NCI-H82 (cell line): ENCODE measurements at regions not wholly inside any gene's neighbourhood (a gene's known extent, or its start where the extent isn't known, plus 50 kb on each side); places are given as distances from the start of the nearest gene placed in this dataset.

Source experiments
- DNase-seq: peaks from one replicate; lab custom pipeline; 2025; lab: John Stamatoyannopoulos, UW

DNA sequence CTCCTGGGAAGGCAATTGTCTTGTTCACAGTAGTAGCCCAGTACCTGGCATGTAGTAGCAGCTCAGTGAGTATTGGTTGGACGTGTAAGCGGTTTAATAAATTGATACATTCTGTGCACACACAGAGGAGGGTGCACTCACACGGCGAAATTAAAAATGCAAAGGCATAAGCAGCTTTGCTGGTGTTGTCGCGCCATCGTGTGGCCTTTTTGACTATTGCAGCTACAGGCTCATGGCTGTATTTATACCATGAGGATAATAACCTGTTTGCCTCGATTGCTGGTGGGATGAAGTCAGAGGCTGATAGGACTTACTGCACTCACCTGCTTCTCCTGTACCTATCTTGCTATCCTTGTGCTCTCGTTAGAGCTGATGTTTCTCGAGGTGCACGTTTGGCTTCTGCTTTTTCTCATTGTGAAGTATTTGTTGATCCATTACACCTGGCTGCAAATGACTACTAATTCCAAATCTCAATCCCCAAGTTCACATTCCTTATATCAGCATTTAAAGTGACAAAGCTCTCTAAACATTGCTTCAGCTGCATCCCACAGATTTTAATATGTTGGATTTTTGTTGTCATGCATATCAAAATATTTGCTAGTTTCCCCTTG, 61.5 kb downstream of the TBXT start:
- DNase-seq = peak; percentile 81

DNA sequence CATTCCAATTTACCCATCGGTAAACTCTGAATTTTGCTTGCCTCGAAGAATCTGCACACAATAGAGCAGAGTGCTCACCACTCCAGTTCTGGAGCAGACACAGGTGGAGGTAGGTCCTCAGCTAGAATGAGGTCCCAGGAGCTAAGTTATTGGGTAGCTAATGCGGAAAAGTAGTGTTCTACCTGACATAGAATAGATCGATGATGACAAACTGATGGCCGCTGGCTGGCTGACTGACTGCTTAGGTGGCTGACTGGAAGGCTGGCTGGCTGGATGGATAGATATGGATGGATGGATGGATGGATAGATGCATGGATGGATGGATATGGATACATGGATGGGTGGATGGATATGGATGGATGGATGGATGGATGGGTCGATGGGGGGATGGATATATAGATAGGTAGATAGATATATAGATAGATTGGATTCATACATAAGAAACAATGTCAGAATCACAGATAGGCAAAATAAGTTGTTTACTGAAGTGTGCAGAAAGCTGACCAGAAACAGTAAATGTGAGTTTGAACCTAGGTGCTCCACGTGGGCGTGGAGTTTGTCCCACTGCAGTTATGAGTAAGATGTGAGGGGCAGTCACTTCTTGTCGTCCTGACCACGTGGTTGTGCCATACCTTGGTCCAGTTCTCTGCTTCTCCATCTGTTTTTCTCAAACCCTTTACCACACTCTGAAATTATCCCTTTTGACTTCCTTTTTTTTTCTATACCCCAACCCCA, 62.1 kb downstream of the TBXT start:
- DNase-seq = no peak

DNA sequence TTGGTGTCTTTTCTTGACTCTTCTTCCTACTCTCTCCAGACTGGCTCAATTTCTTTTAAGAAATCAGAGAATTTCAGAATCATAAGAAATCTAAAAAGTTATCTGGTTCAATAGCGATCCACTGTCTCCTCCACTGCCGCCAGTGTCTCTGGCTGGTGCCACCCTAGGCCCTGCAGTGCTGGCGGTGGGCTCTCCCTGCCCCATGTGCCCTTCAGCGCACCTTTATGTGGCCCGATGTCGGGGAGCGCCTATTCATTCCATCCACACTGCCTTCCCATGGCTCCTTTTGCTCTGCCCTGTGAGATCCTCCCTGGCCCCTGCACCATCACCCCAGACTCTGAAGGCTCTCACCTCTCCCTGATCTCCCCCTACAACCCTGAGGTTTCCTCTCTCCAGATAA, 62.8 kb downstream of the TBXT start:
- DNase-seq = no peak

DNA sequence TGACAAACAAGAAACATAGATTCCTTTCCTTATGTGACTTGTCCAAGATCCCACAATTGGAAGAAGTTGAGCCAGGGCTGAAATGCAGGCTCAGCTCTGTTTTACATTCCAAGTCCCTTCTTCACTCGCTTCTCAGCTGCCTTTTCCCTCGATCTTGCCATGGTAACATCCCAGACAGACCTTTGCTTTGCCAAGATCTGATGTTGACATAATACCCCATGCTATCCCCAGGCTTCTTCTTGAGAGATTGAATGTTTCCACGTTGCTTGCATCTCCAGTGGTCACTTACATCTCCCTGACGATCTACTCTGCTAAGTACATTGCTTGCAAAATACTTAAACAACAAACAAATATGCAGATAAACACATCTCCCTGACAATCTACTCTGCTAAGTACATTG, 63.5 kb downstream of the TBXT start:
- no peak for DNase-seq

DNA sequence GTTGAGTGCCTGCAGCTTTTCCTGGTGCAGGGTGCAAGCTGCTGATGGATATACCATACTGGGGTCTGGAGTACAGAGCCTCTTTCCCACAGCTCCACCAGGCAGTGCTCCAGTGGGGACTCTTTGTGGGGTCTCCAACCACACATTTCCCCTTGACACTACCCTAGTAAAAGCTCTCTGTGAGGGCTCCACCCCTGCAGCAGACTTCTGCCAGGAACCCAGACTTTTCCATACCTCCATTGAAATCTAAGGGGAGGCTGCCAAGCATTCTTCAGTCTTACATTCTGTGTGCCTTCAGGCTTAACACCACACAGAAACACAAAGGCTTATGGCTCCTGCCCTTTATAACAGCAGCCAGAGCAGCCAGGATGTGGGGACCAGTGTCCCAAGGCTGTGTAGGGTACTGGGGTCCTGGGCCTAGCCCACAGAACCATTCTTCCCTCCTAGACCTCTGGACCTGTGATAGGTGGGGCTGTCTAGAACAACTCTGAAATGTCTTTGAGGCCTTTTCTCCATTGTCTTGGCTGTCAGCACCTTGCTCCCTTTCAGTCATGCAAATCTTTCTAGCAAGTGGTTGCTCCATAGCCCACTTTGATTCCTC, 65.7 kb downstream of the TBXT start:
- no peak for DNase-seq

DNA sequence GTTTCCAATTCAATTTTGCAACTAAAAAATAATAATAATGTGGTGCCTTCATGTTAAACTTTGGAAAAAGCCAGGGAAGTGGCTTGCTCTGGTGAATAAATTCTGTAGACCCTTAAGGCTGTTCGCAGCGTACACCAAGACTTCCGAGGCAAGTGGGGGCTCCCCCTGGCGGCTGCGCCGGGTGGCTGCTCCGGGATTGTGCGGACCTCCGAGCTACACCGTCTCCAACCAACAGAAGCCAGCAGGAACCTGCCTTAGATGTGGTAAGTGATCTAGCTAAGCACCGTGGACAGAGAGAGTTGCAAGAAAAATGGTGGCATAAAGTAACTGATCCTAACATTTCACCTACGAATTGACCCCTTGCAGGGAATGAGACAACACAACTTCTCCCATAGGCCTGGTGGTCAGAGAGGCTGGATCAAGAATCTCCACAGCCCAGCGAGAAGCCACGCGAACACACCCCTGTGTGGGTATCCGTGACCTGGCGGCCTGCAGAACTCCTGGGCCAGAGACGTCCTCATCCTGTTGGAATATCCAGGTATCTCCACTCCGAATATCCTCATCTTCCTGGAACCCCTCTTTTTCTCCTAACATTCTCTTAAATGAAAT, 69.6 kb downstream of the TBXT start:
- peak; percentile 45 for DNase-seq

DNA sequence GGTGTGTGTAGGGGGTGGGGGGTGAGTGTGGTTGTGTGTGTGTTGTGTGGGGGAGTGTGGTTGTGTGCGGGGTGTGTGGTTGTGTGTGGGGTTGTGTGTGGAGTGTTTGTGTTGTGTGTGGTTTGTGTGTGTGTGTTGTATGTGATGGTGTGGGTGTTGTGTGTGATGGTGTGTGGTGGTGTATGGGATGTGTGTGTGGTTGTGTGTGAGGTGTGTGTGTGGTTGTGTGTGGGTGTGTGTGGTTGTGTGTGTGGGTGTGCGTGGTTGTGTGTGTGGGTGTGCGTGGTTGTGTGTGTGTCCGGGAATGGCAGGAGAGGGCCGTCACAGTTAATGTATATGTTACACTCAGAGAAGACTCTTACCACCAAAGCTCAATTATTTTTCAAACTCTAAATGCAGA, 79.8 kb downstream of the TBXT start:
- no peak for DNase-seq

DNA sequence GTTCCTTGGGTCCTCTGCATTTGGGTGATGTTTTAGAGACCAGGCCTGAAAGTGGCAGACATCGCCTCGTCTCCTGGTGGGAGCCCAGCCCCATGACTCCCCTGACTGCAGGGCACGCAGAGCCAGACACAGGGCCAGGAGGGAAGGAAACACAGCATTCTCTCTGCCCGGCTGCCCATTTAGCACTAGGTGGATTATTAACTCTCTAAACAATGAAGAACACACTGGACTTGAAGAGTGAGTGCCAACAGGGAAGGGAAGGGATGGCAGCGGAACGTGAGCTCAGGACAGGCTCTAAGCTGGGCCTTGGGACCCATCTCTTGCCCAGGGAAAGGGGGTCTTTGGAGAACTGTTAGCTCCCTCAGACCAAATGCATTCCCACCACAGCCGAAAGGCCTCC, 80.4 kb downstream of the TBXT start:
- DNase-seq = no peak

DNA sequence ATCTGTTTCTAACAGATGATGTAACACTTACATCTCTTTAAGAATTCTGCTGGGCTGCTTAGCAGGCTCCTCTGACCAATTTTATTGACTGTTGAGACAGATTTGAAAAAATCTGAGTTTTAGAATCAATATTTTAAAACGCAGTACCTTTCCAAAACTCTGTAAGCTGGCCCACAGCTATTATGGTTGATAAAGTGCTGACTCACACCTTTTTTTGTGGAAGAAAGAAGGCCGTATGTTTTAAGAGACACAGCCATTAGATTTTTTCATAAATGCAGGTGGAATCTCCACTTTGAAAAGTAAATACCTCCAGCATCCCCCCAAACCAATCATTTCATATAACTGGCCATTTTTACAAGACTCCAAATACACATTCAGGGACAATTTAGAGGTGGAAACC, 82.2 kb downstream of the TBXT start:
- DNase-seq = no peak

DNA sequence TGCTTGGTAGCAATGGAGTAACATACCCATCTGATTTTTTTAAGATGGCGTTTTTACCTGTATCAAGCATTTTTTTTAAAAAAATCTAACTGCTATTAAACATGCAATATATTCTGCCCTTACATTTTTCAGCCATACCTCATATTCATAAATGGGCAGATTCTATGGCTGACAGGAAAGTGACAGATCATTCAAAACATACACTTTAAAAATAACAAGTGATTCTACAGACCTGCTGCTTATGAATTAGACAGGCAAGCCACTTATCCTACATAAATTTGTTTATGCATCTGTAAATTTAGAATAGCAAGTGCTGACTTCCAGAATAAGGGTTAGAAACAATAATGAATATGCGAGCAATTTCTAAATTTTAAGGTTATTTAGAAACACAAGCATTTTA, 82.7 kb downstream of the TBXT start:
- DNase-seq = no peak

DNA sequence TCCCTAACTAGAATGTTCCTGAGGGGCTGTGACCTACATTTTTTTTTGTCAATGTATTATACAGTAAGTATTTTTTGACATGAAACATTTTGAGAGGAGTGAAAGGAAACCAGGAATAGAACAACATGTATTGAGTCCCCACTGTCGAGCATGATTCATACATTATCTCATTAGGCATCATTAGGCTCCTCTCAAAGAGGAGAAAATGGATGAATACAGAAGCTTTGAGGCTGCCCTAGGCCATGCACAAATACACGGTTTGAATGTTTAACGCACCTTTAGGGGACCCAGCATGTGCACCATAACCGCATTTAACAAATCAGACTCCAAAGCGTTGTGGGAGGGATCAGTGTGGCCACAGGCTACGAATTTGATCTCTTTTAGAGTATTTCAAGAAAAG, 87.8 kb downstream of the TBXT start:
- DNase-seq = no peak

DNA sequence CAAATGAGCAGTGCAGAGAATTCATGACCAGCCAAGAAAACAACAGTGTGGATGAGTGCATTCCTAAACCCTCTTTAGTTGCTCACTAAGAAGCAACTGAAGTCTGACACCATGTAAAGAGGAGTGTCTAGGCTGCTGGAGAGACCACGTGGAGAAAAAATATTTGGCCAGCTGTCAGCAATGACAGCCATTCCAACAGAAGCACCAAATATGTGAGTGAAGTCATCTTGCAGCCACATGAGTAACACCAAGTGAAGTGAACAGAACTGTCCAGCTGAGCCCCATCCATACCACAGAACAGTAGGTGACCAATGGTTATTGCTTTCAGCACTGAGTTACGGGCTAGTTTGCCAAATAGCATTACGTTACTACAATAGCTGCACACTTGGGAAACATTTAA, 89.4 kb downstream of the TBXT start:
- DNase-seq = no peak

DNA sequence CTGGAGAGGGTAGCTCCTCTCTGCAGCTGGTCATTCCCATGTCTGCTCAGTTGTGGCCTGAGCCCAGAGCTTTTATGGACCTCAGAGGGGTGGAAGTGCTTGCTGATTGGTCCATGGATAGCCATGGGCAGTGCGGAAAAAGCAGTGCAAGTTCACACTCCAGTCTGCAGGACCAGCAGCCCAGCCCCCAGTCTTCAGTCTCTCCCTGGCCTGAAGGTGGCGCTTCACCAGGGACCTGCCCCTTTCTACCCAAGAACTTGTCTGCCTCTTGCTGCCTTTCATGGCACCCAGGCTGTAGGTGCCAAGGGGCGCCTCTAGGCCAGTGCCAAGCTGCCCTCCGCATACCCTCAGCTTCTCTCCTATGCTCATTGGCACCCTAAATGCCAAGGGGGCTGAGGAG, 91.0 kb downstream of the TBXT start:
- DNase-seq = no peak

DNA sequence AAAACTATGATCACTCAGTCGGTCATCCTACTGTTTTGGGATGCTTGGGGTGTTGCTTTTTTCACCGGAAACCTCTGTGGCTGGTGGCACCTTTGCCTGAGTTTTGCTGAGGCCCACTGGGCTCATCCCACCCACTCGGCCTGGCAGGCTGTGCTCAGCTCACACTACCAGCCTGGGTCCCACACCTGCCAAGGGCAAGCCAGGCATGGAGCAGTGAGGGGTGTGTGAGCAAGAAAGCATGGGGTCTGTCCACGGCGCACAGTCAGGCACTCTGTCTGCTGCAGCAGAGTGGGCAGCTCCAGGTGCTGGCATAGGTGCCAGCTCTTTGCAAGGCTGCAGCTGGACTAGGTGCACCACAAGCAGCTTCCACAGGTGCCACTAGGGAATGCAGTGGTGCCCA, 91.7 kb downstream of the TBXT start:
- DNase-seq = no peak

DNA sequence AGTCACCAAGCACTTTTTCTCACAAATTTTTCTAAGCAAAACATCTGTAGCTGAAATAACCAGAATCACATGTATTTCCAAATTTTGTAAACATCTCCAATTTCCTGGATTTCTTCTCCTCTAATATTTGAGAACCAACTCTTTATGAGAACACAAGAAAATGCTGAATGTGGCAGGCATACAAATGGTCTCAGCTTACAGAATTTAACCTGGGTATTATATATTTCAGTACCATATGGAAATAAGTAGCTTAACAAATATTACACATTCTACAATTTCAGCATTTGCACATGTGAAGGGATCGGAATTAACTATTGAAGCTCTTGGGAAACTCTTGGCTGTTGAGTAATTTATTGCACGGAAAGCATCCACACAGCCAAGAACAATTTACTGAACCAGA, 92.5 kb downstream of the TBXT start:
- no peak for DNase-seq

DNA sequence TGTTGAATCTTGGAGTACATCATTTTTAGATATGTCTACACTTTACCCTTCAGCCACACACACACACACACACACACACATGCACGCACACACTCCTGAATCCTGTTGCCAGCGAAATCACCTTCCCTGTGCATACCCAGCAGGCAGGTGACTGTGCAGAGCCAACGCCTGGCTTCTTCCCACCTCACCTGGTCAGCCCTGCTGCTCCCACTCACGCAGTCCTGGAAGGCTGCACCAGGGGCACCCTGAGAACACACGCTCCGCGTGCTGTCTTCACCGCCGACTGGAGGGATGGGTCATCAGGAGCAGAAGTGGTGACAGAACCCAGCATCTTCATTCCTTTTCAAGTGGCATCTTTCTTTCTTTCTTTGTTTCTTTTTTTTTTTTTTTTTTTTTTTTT, 94.6 kb downstream of the TBXT start:
- no peak for DNase-seq

DNA sequence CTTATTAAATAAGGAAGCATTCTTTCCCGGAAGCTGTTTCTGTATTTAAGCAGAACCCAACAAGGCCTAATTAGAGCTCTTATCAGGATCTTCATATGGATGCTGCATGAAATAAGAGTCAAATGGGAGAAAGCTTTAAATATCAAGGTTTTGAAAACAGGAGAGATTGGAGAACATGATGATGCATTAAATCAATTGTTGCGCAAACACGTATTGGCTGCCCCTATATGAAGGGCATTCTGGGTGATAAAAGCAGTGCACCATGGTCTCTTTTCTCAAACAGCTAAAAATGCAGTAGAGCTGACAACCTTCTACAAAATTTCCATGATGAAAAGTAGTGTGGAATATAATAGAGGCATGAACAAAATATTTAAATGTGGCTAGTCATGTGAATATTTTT, 98.9 kb downstream of the TBXT start:
- DNase-seq = no peak

DNA sequence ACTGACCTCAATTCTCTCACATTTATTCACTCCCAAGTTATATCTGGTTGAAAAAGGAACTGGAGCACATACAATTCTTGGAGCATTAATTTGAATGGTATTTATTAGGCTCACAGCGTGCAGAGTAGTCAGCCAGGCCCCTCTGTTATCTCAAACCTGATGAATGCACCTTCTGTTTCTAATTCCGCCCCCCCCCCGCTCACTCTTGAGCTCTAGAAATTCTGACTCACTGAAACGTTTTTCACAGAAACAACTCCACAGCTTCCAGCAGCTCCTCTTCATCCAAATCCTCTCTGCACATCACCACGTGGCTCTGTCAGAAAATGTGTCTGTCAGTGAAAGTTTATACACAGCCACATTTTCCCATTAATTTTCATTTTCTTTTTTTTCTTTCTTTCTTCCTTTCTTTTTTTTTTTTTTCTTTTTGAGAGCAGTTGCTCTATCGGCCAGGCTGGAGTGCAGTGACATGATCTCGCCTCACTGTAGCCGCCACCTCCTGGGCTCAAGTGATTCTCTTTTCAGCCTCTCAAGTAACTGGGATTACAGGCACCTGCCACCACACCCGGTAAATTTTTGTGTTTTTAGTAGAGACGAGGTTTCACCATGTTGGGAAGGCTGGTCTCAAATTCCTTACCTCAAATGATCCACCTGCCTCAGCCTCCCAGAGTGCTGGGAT, 109.4 kb downstream of the TBXT start:
- no peak for DNase-seq

DNA sequence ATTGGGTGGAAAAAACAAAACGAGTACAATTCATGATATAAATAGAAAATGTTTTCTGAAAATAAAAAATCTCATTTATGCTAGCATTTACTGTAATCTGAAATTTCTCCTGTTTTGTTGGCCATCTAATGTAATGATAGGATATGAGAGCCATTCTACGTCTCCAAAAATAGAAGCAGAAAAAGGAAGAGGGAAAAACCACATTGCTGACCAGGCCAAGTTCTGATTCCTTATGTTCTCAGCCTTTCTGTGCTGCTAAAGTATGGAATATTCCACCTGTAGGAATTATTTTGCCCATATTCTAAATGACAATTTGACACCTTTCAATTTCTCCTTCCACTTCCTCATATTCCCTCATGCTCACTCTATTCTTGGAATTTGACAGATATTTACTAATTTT, 110.2 kb downstream of the TBXT start:
- no peak for DNase-seq

DNA sequence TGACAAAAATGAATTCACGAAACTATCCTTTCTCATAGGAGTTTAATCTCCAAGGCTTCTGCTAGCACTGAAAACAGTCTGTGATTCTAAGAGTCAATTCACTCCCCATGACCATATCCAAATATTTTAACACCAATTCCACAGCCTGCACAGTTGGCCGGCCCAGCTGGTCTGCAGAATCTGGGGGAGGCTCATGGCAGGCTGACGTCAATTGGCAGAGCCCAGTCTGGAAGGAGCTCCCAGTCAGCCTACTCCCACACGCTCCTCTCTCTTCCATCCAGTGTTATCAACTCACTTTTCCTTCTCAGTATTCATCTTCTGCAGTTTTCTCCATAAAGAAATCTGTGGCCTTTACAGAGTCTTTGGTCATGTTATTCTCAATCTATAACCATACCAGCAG, 111.0 kb downstream of the TBXT start:
- DNase-seq = no peak

DNA sequence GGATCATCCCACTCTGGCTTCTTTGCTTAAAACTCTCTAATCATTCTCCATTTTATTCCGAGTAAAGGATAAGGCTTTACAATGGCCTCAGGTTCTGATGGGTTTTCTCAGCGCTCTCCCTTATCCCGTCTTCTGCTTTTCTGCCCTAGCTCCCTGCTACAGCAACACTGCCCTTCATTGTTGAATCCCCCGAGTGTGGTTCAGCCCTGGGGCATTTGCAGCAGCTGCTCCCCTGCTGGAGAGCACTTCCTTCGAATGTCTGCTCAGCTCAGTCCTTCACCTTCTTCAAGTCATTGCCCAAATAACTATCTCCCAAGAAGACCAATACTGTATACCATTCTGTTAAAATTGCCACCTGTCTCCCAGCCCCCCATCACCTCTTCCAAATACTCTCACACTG, 111.8 kb downstream of the TBXT start:
- DNase-seq = no peak

DNA sequence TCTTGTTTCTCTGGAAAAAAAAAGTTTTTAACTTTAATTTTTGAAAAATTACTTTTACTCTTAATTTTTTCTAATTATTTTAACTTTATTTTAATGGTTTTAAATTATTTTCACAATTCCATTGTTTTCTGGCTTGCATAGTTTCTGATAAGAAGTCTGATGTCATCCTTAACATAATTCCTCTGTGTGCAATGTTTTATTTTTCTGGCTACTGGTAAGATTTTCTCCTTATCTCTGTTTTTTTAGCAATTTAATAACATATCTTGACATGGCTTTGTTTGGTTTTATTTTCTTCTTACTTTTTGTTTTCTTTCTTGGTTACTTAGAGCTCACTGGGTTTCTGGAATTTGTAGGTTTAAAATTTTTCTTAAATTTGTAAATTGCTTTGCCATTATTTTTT, 114.8 kb downstream of the TBXT start:
- DNase-seq = no peak

DNA sequence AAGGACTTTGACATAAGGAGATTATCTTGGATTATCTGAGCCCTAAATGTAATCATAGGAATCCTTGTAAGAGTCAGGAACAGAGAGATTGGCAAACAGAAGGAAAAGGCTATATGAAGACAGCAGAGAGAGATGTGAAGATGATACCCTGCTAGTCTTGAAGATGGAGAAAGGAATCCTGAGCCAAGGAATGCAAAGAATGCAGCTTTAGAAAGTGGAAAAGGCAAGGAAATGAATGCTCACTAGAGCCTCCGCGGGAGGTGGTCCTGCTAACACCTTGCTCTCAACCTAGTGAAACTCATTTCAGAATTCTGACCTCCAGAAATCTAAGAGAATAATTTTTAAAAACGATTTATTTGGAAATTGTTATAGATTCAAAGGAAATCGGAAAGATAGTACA, 117.1 kb downstream of the TBXT start:
- peak; percentile 26 for DNase-seq
